Loucy (cell line): ENCODE measurements at regions not wholly inside any gene's neighbourhood (a gene's known extent, or its start where the extent isn't known, plus 50 kb on each side); places are given as distances from the start of the nearest gene placed in this dataset.

Source experiments
- EZH2phosphoT487 ChIP-seq: fragments of 200-600 bp; IDR thresholded peaks from 2 replicates; pipeline ENCODE4 v1.6.1; 2018; ENCODE audit warnings: antibody characterized with exemption, mild to moderate bottlenecking, moderate library complexity, borderline replicate concordance
- TF ChIP-seq, protein P1 (sequence below): fragments of 200-600 bp; sonication (generic); conservative IDR thresholded peaks from 2 replicates; pipeline ENCODE4 v1.5.1; 2014; ENCODE audit warnings: mild to moderate bottlenecking, antibody characterized with exemption, low read length

DNA sequence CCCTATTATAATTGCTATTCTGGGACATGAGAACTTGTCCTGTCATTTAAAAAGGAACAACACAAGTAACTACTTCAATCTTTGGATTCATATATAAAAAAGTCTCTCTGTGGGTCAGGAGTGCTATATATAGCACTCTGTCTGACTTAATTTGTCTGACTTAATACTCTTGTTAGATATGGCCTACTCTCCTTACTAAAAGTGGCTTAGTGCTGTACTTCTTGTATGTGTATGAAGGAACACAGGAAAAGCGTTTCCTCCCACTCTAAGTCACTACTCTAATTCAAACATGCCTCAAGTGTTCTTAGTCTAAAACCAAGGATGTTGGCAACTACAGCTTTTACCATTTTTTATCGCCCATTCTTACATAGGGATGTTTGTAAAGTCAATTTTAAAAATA is 255.2 kb upstream of the ROBO1 start:
- TF ChIP-seq, protein P1, sequence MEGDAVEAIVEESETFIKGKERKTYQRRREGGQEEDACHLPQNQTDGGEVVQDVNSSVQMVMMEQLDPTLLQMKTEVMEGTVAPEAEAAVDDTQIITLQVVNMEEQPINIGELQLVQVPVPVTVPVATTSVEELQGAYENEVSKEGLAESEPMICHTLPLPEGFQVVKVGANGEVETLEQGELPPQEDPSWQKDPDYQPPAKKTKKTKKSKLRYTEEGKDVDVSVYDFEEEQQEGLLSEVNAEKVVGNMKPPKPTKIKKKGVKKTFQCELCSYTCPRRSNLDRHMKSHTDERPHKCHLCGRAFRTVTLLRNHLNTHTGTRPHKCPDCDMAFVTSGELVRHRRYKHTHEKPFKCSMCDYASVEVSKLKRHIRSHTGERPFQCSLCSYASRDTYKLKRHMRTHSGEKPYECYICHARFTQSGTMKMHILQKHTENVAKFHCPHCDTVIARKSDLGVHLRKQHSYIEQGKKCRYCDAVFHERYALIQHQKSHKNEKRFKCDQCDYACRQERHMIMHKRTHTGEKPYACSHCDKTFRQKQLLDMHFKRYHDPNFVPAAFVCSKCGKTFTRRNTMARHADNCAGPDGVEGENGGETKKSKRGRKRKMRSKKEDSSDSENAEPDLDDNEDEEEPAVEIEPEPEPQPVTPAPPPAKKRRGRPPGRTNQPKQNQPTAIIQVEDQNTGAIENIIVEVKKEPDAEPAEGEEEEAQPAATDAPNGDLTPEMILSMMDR = no peak
- TF ChIP-seq EZH2phosphoT487 = no peak
